Neural crest cell (in vitro differentiated cells): ENCODE measurements at regions not wholly inside any gene's neighbourhood (a gene's known extent, or its start where the extent isn't known, plus 50 kb on each side); places are given as distances from the start of the nearest gene placed in this dataset.
A peak's percentile ranks its signal among the peaks of the same experiment; 100 is the strongest.

Source experiments
- DNase-seq: peaks from one replicate; pipeline ENCODE4 v3.0.0; 2021; ENCODE audit warnings: low read depth, mixed read lengths, low spot score
- H3K27ac Mint-ChIP-seq: one replicate; pipeline ENCODE4 v1.8.0; 2021; ENCODE audit warnings: mild to moderate bottlenecking, mixed read lengths; ENCODE audit not compliant: unreplicated experiment
- H3K27me3 Mint-ChIP-seq: 2 replicates; pipeline ENCODE4 v1.8.0; 2021; ENCODE audit warnings: low read depth, mild to moderate bottlenecking, mixed read lengths
- H3K36me3 Mint-ChIP-seq: 2 replicates; pipeline ENCODE4 v1.8.0; 2021; ENCODE audit warnings: low read depth, mild to moderate bottlenecking, mixed read lengths
- H3K4me1 Mint-ChIP-seq: 2 replicates; pipeline ENCODE4 v1.8.0; 2021; ENCODE audit warnings: mixed read lengths
- H3K4me3 Mint-ChIP-seq: one replicate; pipeline ENCODE4 v1.8.0; 2021; ENCODE audit warnings: mild to moderate bottlenecking, mixed read lengths
- H3K9me3 Mint-ChIP-seq: 2 replicates; pipeline ENCODE4 v1.8.0; 2021; ENCODE audit warnings: mixed read lengths
- TF ChIP-seq, protein P1 (sequence below): fragments of 200-600 bp; sonication (generic); conservative IDR thresholded peaks from 2 replicates; pipeline ENCODE4 v1.5.0; 2021; ENCODE audit warnings: antibody characterized with exemption, mild to moderate bottlenecking

- peak overlapping the region; percentile 97 for H3K27ac Mint-ChIP-seq
- no peaks in the 10 kb centered on the region for H3K36me3 Mint-ChIP-seq
- no peak for DNase-seq
- TF ChIP-seq, protein P1, sequence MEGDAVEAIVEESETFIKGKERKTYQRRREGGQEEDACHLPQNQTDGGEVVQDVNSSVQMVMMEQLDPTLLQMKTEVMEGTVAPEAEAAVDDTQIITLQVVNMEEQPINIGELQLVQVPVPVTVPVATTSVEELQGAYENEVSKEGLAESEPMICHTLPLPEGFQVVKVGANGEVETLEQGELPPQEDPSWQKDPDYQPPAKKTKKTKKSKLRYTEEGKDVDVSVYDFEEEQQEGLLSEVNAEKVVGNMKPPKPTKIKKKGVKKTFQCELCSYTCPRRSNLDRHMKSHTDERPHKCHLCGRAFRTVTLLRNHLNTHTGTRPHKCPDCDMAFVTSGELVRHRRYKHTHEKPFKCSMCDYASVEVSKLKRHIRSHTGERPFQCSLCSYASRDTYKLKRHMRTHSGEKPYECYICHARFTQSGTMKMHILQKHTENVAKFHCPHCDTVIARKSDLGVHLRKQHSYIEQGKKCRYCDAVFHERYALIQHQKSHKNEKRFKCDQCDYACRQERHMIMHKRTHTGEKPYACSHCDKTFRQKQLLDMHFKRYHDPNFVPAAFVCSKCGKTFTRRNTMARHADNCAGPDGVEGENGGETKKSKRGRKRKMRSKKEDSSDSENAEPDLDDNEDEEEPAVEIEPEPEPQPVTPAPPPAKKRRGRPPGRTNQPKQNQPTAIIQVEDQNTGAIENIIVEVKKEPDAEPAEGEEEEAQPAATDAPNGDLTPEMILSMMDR = no peak
- H3K4me1 Mint-ChIP-seq = peaks cover 39% of the 10 kb centered on the region
- no peaks in the 10 kb centered on the region for H3K27me3 Mint-ChIP-seq
- H3K4me3 Mint-ChIP-seq = peak overlapping the region; percentile 73
- no peaks in the 10 kb centered on the region for H3K9me3 Mint-ChIP-seq
Observed at GRCh38 chr1:227432181-227432535, 113.9 kb upstream of the CDC42BPA start.

DNA sequence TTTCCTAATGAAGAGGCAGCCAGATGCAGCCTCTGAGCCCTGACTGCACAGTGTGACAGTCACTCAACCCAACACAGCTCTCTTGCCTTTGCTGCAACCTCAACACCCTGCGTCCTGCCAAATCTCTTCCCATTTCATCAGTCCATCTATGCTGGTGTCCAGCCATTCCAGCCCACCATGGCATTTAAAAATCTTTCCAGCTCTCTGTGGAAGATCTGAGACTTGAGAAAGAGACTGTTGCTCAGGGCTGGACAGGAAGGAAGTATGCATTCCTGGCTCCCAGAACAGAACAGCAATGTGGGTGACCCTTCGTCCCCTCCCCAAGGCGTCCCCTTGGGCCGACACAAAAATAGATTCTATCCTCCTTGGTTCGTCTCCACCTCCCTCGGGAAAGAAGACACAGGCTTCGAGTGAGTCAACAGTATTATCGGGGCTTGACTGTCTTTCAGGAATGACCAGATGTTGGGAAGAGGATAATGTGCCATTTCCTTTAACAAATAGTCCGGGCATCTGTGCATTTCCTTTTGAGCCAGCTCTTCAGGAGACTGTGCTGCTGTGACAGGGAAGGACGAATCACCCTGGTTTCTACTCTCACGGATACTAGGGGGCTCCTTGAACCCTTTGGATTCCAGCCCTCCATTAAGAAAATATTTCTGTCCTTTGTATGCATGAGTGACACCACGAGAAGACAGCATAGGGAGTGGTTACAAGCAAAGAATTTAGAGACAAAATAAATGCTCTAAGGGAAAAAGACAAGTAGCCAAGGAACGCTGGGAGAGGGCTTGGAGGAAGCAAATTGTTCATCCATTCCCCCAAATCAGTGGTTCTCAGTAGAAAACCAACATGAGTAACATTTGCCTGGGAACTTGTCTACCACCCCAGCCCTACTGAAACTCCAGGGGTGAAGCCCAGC, 111.4 kb upstream of the CDC42BPA start:
- peaks cover 4% of the 10 kb centered on the region for H3K9me3 Mint-ChIP-seq
- TF ChIP-seq, protein P1 = no peak
- H3K4me3 Mint-ChIP-seq = no peak overlapping the region
- no peak for DNase-seq
- no peaks in the 10 kb centered on the region for H3K27me3 Mint-ChIP-seq
- H3K36me3 Mint-ChIP-seq = no peaks in the 10 kb centered on the region
- peak overlapping the region; percentile 51 for H3K27ac Mint-ChIP-seq
- peaks cover 33% of the 10 kb centered on the region for H3K4me1 Mint-ChIP-seq

GRCh38 chr1:227428803-227429202, 110.5 kb upstream of the CDC42BPA start:
- Mint-ChIP-seq H3K4me3 (no peak overlapping the region), H3K27me3 (no peaks in the 10 kb centered on the region), H3K27ac (no peak overlapping the region), H3K9me3 (peaks cover 4% of the 10 kb centered on the region), H3K4me1 (peaks cover 29% of the 10 kb centered on the region), H3K36me3 (no peaks in the 10 kb centered on the region)
- TF ChIP-seq, protein P1 = no peak
- no peak for DNase-seq

GRCh38 chr1:227427411-227427810, 109.1 kb upstream of the CDC42BPA start:
- no peaks in the 10 kb centered on the region for H3K36me3 Mint-ChIP-seq
- no peak for DNase-seq
- no peak overlapping the region for H3K27ac Mint-ChIP-seq
- TF ChIP-seq, protein P1 = no peak
- H3K4me1 Mint-ChIP-seq = peaks cover 25% of the 10 kb centered on the region
- H3K27me3 Mint-ChIP-seq = no peaks in the 10 kb centered on the region
- H3K9me3 Mint-ChIP-seq = peaks cover 4% of the 10 kb centered on the region
- H3K4me3 Mint-ChIP-seq = no peak overlapping the region

GRCh38 chr1:227424953-227425352, 106.7 kb upstream of the CDC42BPA start:
- Mint-ChIP-seq H3K4me3 (no peak overlapping the region), H3K27me3 (no peaks in the 10 kb centered on the region), H3K9me3 (peaks cover 4% of the 10 kb centered on the region), H3K27ac (no peak overlapping the region), H3K36me3 (no peaks in the 10 kb centered on the region), H3K4me1 (peaks cover 13% of the 10 kb centered on the region)
- TF ChIP-seq, protein P1 = no peak
- no peak for DNase-seq
